G401.6 (cell line): ENCODE measurements at regions not wholly inside any gene's neighbourhood (a gene's known extent, or its start where the extent isn't known, plus 50 kb on each side); places are given as distances from the start of the nearest gene placed in this dataset.
"Not testable (repeated sequence)": the region's sequence is repeated elsewhere in the genome, so short reads cannot be mapped to it uniquely, and the experiment has no call there.

Experiments
- FAIRE-seq: peaks from 2 replicates; lab custom pipeline; 2012; peaks lifted over from hg19 to GRCh38; lab: Jason Lieb, UNC

DNA sequence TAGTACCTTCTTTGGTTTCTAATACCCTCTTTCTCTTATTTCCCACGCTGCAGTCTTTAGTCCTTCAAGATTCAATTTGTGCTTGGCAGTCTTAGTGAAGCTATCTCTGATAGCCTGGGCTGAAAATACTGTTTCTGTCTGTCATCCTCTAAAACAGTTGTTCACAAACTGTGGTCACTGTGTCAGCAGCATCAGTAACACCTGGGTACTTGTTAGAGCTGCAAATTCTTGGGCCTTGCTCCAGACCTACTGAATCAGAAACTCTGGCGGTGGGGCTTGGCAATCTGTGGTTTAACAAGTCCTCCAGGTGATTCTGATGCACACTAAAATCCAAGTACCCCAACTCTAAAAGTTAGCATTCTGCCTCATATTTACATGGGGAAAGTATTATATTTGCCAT, 217.5 kb upstream of the SEL1L start:
- no peak for FAIRE-seq

DNA sequence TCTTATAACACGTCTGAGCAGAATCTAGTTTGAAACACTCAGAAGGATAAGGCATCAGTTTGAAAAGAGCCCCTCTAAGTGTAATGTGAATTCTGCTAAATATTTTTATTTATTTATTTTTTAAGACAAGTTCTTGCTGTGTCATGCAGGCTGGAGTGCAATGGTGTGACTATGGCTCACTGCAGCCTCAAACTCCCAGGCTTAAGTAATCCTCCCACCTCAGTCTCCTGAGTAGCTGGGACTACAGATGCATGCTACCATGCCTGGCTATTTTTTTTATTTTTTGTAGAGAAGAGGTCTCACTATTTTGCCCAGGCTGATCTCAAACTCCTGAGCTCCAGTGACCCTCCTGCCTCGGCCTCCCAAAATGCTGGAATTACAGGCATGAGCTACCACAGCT, 225.9 kb upstream of the SEL1L start:
- no peak for FAIRE-seq

DNA sequence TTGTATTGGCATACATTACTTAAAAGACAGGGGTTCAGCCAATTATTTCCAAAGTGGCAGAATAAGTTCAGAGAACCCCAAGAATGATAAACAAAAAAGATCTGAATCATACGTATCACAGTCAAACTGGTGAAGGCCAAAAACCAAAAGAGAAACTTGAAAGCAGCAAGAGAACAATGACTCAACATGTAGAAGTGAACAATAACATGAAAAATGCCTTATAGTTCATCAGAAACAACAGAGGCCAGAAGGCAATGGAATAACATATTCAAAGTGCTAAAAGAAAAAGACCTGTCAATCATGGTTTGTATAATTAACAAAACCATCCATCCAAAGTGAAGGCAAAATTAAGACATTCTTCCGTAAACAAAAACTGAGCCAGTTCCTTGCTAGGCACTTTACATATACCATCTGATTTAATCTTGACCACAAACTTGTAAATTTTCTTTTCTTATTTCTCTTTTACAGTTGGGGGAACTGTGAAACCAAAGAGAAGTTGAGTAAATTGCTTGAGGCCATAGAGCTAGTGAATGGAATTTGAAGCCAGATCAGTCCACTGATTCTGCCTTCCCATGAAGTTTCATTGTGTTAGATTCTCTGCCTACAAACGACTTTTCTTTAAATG, 232.1 kb upstream of the SEL1L start:
- FAIRE-seq, result no peak

DNA sequence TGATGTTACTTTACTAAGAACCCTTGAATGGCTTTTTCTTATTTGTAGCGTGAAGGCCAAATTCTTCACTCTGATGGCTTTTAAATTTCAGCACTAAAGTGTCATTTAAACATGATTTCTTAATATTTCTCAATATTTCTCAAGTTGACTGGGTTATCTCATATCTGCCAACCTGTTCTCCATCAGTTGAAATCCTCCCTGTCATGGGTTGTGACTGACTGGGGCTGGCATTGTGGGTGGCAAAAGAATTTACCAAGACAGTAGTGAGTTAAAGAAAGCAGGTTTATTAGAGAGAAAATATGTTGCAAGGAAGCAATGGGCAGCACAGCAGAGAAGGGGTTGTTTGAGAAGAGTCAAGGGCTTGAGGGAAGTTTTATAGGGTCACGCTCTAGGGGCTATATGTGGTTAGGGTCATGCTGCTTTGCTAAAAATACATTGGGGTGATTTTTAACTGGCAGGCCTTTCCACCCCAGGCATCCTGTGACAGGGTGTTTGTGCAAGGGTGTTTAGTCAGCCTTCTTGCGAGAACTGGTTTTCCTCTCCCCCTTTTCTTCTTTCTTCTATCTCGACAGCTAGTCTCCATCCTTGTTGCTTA, 232.8 kb upstream of the SEL1L start:
- FAIRE-seq, result no peak

DNA sequence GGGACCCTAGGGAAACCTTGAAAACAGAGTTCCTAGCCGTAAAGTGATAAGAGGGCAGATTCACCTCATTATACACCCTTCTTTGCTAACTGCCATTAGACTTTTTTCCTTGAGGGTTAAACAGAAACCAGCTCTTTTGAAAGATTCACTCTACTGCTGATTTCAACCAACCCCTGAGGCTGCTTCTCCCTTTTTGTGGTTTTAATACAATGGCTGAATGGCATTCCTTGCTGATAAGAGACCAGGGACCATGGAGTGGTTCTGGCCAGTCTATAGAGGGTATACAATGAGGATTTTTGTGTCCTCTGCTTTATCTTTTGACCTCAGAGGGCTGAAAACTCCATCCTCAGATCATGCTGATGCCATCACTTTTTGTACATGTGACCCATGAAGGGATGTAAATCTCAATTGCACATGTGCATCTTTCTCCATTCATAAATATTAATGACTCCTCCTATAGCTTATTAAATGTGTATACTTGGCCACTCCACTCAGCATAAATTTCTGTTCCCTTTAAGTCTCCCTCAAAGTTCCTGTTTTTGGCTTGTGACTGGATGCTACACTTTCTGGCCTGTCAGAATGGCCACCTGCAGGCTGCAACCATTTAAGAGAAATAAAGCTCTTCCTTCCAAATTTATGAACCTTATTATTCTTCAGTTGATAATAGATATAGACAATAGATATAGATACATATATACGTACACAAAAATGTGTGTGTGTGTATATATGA, 233.8 kb upstream of the SEL1L start:
- no peak for FAIRE-seq

DNA sequence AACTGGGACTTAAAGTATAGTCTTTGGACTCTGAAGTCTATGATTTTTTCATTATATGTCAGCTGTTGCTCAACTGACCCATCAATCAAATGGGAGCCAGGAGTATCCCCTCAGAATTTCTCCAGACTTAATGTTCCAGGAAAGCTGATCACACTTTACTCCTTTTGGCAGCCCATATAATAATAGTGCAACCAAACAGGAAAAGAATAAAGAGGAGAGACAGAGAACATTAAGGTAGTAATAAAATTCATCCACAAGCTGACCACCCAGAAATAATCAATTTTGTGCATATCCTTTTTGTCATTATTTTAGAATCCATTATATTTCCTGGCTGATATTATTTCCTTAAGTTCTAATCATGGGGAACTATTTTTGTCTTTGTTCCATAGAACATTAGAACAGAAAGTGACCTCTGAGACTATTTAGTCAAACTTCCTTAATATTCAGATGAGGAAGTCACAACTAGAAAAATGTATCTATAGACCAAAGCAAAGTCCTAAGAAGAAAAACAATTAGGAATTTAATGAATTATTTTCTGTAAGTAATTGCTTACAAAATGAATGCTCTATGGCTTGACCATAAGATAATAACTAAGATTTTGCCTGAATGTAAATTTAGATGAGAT, 238.1 kb upstream of the SEL1L start:
- FAIRE-seq, result no peak

DNA sequence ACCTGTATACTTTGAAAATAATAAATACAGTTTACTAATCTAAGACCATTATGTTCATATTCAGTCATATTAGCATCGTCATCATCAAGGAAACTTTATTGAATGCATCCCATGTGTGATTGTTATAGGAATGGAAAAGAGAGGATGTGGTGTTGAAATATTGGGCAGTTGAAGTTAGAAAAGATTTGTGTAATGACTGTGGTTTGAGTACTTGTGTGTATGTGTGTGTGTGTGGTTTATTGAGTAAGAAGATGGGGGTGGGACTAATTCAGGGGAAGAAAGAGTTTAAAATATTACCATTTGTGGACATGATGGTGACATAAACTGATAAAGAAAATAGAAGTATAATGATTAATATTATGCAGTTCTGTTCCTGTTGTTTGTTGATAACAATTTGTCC, 238.7 kb upstream of the SEL1L start:
- FAIRE-seq, result no peak

DNA sequence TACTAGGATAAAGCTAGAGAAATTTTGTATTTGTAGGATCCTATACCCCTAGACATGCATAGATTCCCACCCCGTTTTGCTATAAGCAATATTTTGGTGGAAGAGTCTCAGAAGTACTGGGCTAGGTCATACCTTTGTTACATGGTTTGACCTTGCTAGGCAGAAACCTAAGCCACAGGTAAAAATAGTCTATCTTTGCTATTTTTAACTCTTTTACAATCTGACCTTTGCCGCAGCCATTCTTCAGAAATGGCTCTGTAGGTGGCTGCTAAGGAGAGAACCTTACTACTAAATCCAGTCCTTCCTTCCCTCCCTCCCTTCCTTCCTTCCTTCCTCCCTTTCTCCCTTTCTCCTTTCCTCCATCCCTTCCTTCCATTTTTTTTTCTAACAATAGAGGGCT, 242.9 kb upstream of the SEL1L start:
- no peak for FAIRE-seq

DNA sequence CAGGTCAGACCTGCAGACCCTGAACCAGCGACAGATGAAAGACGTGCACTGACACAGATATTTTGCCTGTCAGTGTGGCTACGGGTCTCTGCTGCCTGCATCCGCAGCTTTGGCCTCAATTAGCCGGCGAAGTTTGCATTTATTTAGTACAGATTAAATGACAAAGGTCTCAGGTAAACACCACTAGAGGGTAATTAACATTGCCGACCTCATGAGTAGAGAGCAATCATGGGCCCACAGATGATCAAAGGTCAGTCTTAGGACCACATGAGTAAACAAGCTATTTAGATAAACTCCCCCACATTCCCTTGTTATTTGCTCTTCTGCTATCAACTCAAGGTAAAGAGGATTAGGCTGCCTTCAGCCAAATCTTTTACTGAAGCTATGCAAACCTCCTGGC, 248.1 kb upstream of the SEL1L start:
- FAIRE-seq, result not testable (repeated sequence)

DNA sequence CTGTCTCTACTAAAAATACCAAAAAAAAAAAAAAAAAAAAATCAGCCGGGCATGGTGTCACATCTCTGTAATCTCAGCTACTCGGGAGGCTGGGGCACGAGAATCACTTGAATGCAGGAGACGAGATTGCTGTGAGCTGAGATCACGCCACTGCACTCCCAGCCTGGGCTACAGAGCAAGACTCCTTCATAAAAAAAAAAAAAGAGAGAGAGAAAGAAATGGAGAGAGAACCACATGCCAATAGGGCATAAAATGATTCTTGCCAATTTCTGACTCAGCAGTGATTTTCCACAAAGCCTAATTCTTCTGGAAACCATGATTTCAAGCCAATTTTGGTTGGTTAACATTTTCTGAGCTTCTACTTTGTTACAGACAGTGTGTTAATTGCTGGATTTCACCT, 250.4 kb upstream of the SEL1L start:
- FAIRE-seq, result no peak

DNA sequence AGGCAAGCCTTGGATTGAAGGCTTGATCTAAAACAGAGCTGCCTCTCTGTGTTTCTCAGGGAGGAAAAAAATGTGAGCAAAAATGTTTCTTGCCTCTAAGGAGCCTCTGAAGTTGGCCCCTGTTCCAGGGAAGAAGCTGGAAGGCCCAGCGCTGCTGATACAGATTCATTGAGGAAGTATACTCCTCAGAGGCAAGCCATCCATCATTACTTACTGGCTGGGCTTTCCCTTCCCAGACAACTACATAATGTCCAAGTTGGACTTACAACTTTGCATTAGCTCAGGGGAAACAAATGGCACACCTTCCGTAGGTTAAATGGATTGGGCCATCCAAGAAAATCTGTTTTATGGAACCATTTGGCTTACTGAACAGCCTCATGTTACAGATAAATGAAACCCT, 263.7 kb upstream of the SEL1L start:
- FAIRE-seq, result no peak

DNA sequence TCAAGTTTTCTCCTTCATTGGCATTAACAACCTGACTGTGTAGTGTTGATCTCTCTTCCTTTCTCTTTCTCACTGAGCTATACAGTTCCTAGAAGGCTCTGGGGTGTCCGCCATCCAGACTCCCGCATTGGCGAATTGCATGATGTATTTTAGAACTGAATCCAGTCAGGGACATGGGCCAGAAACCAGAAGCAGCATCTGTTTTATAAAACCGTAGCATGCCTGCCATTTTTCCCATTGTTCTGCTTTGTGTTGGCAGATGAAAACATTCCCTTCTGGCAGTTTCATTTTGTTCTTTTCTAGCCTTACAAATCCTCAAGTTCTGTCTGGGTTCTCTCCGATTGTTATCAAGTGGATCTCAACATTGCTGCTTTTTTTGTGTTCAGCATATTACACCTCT, 268.3 kb upstream of the SEL1L start:
- no peak for FAIRE-seq

DNA sequence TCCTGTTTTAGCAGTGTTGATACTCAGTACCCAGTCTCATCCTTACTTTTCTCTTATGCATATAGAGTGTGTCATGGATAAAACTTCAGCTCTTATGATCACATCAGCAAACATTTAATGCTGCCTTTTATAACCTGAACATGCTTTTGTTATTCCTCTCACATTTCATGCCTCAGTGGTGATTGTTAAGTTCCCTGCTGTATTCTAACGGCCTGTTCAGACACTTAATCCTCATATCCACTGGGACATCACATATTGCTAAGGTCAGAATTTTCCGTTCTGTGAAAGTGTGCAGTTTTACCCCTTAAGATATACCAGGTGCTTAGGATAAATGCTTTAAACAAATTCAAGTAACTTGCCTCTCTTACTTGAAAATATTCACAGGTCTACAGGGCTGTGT, 268.7 kb upstream of the SEL1L start:
- no peak for FAIRE-seq

DNA sequence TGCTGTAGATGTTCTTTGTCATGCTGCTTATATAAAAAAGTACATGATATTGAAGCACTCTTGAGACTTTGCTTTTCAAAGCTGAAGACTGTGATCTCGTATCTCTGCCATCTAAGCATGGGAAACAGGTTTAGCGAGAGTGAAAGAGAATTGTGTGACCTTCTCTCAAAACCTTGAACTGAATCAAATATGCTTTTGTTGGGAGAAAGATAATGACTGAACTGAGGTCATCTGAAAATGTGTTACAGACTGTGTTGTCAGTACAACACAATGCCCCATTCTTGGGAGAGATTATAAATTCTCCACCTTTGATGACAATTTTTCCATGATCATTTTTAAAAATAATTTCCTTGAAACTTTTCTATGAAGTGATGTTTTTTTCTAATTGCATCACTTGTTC, 272.1 kb upstream of the SEL1L start:
- no peak for FAIRE-seq

DNA sequence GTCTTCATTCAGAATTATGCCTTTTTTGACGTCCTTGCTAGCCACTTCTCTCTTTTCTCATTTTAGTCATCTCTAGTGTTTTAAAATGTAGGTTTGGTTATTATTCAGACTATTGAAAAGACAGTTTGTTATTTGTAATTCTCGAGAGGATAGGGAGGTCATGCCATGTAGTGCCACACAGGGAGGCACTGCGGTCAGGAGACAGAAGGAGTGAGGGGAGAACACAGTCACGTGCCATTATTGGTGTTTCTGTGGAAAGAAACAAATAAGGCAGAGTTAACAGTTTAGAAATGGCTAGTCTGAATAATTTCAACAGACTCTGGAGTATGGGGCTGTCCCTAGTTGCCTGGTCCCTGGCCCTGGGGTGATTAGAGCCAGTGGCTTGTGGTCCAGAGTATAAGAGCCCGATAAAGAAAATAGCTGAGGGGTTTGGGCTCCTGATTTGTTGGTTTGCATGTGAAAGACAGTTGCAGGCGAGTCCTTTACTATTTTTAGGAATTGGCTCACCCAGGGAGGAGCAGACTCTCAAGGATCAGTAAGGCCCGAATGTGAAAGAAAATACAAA, 278.1 kb upstream of the SEL1L start:
- FAIRE-seq, result no peak

DNA sequence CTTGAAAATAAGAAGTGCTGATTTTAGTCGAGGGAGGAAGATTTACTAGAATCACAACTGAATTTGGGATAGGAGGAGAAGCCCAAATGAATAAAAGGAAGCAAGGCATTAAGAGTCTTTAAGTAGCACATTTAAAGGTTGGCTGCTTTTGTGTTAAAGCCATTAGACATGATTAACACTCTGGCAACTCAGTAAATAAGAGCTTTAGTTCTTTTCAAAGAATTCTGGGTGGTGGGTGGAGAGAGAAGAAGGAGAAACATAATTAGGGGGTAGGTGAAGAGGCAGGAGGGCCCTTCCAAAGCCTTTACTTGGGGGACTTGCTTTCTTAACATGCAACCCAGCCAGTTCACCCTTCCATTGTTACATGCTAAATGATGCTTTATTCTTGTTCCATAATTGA, 284.6 kb upstream of the SEL1L start:
- FAIRE-seq, result no peak

DNA sequence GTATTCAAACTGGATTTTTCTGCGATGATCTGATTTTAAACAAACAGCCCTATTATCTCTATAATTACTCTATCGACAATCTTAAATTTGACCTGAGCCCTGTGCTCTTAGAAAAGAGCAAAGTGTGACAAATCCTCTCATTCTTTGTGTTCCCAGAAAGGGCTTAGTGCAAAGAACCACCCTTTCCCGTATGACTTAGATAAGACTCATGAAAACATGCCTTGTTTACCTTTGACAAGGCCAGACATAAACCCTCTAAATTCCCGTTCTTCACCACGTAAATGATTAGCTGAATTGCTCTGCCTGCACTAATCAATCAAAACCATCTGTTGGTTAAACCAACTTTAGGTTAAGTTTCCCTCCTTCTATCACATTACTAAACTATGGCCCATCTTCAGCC, 285.7 kb upstream of the SEL1L start:
- no peak for FAIRE-seq

DNA sequence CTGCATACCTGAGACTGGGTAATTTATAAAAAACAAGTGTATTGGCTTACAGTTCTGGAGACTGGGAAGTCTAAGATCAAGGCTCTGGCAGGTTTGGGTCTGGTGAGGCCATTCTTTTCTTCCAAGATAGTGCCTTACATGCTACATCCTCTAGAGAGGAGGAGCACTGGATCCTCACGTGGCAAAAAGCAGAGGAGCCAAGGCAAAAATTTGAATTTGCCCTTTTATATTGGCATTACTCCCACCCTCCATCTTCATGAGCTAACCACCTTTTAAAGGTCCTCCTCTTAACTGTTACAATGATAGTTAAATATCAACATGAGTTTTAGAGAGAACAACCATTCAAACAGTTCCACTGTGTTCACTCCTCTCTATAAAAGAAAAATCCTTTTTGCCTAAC, 286.3 kb upstream of the SEL1L start:
- FAIRE-seq, result no peak

DNA sequence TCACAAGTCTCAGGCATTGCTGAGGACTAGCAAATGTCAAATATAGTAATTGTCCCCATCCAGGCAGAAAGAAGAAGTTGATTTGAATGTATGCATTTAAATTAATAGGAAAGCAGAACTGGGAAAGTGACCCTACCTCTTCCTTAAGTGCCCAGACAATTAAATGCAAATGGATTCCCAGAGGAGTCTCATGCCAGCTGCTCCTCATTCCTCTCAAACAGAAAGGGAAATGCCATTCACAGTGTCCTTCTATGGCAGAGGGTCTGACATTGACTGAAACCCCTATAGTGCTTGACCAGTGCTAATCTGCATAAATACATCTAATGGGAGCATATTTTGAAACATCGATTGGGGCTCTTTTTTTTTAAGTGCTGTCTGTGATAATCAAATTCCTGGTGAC, 292.4 kb upstream of the SEL1L start:
- FAIRE-seq, result no peak

DNA sequence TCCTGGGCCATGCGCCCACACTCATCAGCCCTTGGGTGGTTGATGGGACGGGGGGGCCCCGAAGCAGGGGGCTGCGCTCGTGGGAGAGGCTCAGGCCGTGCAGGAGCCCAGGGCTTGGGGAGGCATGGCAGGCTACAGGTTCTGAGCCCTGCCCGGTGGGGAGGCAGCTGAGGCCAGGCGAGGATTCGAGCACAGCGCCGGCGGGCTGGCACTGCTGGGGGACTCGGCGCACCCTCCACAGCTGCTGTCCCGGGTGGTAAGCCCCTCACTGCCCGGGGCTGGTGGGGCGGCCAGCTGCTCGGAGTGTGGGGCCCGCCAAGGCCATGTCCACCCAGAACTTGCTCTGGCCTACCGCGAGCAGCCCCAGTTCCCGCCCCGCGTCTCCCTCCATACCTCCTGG, 295.8 kb upstream of the SEL1L start:
- FAIRE-seq, result no peak

DNA sequence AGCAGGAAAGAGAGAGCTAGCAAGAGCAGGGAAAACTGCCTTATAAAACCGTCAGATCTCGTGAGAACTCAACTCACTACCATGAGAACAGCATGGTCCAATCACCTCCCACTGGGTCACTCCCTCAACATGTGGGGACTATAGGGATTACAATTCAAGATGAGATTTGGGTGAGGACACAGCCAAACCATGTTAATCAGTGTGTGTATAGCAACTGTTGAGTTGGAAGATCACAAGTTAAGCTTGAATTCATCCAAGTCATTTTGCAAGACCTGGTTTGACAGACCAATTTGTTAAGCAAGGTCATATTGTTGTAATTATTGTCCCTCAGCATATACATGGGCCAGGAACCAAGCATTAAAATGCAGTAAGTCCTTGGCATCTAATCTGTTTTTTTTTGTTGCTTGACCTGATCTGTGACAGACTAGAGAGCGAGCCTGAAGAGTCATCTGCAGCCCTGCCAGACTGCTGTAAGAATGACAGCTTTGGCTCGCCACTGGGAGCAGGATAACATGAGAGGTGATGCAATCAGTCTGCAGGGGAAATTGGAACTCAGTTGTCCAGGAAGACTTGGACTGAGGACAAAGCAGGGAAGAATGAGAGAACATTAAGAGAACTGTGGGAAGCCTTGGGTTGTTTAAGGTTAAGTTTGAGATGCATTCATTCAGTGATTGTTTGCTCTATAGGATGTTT, 297.6 kb upstream of the SEL1L start:
- no peak for FAIRE-seq

DNA sequence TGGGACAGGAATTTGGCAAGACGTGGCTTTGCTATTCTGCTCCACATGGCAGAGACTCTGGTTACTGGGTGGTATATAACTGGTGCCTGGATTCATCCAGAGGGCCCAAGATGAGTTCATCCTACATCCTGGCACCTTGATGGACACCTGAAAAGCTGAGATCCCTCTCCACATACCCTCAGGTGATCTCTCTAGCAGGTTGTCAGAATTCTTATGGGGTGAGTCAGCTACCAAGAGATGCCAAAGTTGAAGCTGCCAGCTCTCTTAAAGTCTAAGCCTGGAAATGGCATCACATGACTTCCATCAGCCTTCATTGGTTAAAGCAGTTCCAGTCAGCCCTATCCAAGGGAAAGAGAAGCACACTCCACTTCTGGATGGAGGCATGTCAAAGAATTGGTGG, 300.7 kb upstream of the SEL1L start:
- FAIRE-seq, result no peak

DNA sequence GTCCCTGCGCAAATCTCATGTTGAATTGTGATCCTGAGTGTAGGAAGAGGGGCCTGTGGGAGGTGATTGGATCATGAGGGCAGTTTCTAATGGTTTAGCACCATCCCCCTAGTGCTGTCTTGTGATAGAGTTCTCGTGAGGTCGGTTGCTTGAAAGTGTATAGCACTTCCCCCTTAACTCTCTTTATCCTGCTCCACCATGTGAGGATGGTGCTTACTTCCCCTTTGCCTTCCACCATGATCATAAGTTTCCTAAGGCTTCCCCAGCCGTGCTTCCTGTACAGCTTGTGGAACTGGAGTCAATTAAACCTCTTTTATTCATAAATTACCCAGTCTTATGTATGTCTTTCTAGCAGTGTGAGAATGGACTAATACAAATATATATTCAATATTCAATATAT, 303.7 kb upstream of the SEL1L start:
- no peak for FAIRE-seq
